Right lobe of liver (tissue), 4 donors: ENCODE measurements at regions not wholly inside any gene's neighbourhood (a gene's known extent, or its start where the extent isn't known, plus 50 kb on each side); places are given as distances from the start of the nearest gene placed in this dataset.

Experiments used
- POLR2A ChIP-seq: fragments of 450-650 bp; IDR thresholded peaks from one replicate; pipeline ENCODE4 v1.6.1; 2017; ENCODE audit warnings: antibody characterized with exemption, mild to moderate bottlenecking
- TF ChIP-seq, protein P1 (sequence below), 4 donors: fragments of 200-600 bp in 3 of 4; fragments of 450-650 bp in 1 of 4; IDR thresholded peaks; one replicate each; pipeline versions ENCODE4 v1.5.1 to v1.8.0; 2016 to 2022; ENCODE audit warnings: antibody characterized with exemption in 4 of 4, mild to moderate bottlenecking in 2 of 4
- donor health status: DM: no; HTN: no; CAD: no.
- donor health status: DM: no; HTN: no; CAD: no.
- donor health status: DM: no; HTN: yes; CAD: no.

DNA sequence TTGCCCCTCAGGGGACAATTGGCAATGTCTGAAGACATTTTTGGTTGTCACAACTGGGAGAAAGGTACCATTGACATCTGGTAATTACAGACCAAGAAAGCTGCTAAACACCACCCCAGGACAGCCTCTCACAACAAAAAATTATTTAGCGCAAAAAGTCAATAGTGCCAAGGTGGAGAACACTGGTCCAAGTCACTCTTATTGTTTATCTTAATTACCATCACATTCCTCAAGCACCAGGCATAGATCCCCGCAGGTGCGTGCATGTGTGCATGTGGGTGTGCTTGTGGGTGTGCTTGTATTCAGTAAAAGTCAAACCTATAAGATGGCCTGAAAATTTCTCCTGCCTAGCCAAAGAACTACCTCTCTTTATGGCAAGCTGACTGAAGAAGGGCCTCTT, 74.9 kb upstream of the WDR75 start:
- no peak for TF ChIP-seq POLR2A
- TF ChIP-seq, protein P1, sequence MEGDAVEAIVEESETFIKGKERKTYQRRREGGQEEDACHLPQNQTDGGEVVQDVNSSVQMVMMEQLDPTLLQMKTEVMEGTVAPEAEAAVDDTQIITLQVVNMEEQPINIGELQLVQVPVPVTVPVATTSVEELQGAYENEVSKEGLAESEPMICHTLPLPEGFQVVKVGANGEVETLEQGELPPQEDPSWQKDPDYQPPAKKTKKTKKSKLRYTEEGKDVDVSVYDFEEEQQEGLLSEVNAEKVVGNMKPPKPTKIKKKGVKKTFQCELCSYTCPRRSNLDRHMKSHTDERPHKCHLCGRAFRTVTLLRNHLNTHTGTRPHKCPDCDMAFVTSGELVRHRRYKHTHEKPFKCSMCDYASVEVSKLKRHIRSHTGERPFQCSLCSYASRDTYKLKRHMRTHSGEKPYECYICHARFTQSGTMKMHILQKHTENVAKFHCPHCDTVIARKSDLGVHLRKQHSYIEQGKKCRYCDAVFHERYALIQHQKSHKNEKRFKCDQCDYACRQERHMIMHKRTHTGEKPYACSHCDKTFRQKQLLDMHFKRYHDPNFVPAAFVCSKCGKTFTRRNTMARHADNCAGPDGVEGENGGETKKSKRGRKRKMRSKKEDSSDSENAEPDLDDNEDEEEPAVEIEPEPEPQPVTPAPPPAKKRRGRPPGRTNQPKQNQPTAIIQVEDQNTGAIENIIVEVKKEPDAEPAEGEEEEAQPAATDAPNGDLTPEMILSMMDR (IDR thresholded peaks at IDR 0.05) = no peak
